Left lung (tissue), 4 donors: ENCODE measurements at regions not wholly inside any gene's neighbourhood (a gene's known extent, or its start where the extent isn't known, plus 50 kb on each side); places are given as distances from the start of the nearest gene placed in this dataset.

ENCODE experiments used
- ATAC-seq: fragments of 200-7000 bp; cut with Tn5 transposase; one replicate; pipeline ENCODE4 v1.9.1; 2020; ENCODE audit warnings: moderate library complexity
- DNase-seq, 4 donors: peaks; one replicate each; pipeline ENCODE4 v3.0.0-alpha.2; 2013 to 2020
- H3K27ac ChIP-seq, 2 donors: fragments of 200-600 bp; sonication (generic) in 1 of 2; one replicate each; pipeline versions ENCODE4 v1.5.0 to v1.8.0; 2020 to 2021
- H3K27me3 ChIP-seq, 2 donors: fragments of 200-600 bp; sonication (generic) in 1 of 2; one replicate each; pipeline versions ENCODE4 v1.5.0 to v1.8.0; 2020 to 2021
- H3K36me3 ChIP-seq, 2 donors: fragments of 200-600 bp; sonication (generic) in 1 of 2; one replicate each; pipeline versions ENCODE4 v1.5.0 to v1.8.0; 2020 to 2021
- H3K4me1 ChIP-seq, 2 donors: fragments of 200-600 bp; one replicate each; pipeline ENCODE4 v1.8.0; 2021
- H3K4me3 ChIP-seq, 2 donors: fragments of 200-600 bp; sonication (generic) in 1 of 2; one replicate each; pipeline versions ENCODE4 v1.5.0 to v1.8.0; 2020 to 2021; ENCODE audit warnings: mild to moderate bottlenecking in 1 of 2
- H3K9me3 ChIP-seq, 2 donors: fragments of 200-600 bp; sonication (generic) in 1 of 2; one replicate each; pipeline versions ENCODE4 v1.5.0 to v1.8.0; 2020 to 2021
- CTCF ChIP-seq, 2 donors: fragments of 200-600 bp; sonication (generic) in 1 of 2; IDR thresholded peaks; one replicate each; pipeline versions ENCODE4 v1.5.0 to v1.8.0; 2021; ENCODE audit warnings: antibody characterized with exemption in 2 of 2
- intact Hi-C, 2 donors: fragments of 100-400 bp; cut with DNase I; formaldehyde crosslinking; loops; one replicate each; pipeline versions ENCODE4 v1.11.2 to v1.14.2; 2022
- donor health status: DM: no; HTN: yes; CAD: no.
- donor health status: DM: no; HTN: no; CAD: no.

GRCh38 chr2:54406031-54406430, 50.1 kb upstream of the SPTBN1 start:
- ATAC-seq (no peak), DNase-seq (no peak)
- H3K27ac ChIP-seq, result no peak overlapping the region
- no peaks in the 10 kb centered on the region for H3K27me3 ChIP-seq
- H3K4me3 ChIP-seq, result no peak overlapping the region
- H3K4me1 ChIP-seq, result no peaks in the 10 kb centered on the region
- TF ChIP-seq CTCF (IDR thresholded peaks at IDR 0.05), result no peak
- intact Hi-C loops, result no loop called here
- H3K36me3 ChIP-seq, result no peaks in the 10 kb centered on the region
- no peaks in the 10 kb centered on the region for H3K9me3 ChIP-seq
